Stimulated activated CD4-positive, alpha-beta T cell treated with anti-CD3 and anti-CD28 coated beads, Interleukin-12 subunit alpha, Interleukin-12 subunit beta, amount 100 ng/mL, for 4 hours (primary cell): ENCODE measurements at regions not wholly inside any gene's neighbourhood (a gene's known extent, or its start where the extent isn't known, plus 50 kb on each side); places are given as distances from the start of the nearest gene placed in this dataset.

Source experiments
- DNase-seq: peaks from one replicate; pipeline ENCODE4 v3.0.0-alpha.2; 2020

GRCh38 chr16:73804456-73804855, 492.2 kb upstream of the PSMD7 start:
- no peak for DNase-seq

DNA sequence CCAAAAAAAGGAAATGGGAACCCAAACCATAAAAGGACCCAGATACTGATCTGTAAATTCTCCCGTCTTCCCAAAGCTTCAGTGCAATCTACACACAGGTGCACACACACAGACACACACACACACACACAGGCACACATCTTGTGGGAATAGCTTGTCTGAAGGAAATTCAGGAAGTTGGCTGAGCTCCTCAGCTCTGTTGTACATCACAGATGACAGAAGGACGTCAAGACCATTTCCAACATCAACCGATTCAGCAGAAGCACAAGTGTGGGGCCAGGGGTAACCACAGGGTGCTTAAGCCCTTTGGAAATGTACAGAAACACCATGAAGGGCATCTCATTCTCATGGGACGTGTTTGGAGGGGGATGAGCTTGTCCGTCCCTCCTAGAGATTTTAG, 498.1 kb upstream of the PSMD7 start:
- DNase-seq: no peak

GRCh38 chr16:73797115-73797514, 499.5 kb upstream of the PSMD7 start:
- no peak for DNase-seq

DNA sequence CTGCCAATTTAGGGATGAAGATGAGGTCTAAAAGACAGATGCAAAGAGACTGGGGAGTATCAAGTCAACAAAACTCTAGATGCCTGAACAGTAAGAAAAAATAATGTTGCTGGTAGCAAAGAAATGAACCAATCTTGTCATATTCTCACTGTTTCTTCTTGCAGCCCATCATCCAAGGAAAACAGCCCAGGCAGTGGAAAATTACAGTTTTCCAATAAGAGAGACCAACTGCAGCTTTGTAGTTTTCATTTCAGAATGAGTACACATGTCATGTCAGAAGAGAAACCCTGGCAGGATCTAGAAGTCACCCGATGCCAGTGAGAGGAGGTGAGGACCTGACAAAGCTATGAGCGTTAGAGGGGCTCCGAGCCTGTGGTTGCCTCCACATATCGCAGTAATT, 500.4 kb upstream of the PSMD7 start:
- no peak for DNase-seq

- DNase-seq: no peak
Measured at GRCh38 chr16:73794994-73795393, 501.6 kb upstream of the PSMD7 start.

DNA sequence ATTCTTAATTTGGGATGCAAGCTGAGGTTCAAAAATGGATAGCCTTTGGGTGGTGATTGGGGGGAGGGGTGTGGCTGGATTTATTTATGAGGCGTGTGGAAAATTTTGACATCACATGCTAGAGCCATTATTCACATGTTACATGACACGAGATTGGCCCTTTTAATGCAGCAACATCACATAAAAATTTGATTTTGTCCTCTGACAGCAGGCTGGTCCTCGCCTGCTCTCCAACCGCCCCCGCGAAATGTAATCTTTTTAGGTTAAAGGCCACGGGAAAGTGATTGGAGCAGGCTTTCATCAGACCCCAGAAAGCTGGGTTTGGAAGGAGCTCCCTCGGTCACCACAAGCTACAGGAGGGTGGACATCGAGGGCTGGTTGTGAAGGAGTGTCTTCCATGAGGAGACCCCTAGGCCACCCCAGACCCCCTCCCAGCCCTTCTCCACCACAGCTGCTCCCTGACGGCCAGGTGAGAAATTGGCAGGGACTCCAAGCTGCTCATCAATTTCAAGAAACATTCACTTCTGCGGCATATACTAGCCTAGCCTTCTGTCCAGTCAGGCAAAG, 502.7 kb upstream of the PSMD7 start:
- DNase-seq: no peak

GRCh38 chr16:73793260-73793659, 503.4 kb upstream of the PSMD7 start:
- no peak for DNase-seq

- no peak for DNase-seq
Measured at GRCh38 chr16:73792199-73793020, 504.2 kb upstream of the PSMD7 start.

DNA sequence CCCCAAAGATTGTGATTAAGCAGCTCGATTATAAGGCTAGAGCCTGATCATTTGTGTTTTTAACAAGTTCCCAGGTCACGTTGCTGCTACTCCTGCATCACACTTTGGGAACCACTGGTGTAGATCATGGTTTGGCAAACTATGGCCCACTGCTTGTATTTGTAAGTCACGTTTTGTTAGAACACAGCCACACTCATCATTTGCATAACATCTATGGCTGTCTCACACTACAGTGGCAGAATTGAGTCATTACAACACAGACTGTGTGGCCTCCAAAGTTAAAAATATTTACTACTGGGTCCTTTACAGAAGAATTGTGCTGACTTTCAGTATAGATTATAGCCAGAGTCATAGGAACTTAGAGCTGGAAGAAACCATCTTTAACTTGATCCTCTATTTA, 515.3 kb upstream of the PSMD7 start:
- no peak for DNase-seq

GRCh38 chr16:73778887-73779286, 517.7 kb upstream of the PSMD7 start:
- no peak for DNase-seq

DNA sequence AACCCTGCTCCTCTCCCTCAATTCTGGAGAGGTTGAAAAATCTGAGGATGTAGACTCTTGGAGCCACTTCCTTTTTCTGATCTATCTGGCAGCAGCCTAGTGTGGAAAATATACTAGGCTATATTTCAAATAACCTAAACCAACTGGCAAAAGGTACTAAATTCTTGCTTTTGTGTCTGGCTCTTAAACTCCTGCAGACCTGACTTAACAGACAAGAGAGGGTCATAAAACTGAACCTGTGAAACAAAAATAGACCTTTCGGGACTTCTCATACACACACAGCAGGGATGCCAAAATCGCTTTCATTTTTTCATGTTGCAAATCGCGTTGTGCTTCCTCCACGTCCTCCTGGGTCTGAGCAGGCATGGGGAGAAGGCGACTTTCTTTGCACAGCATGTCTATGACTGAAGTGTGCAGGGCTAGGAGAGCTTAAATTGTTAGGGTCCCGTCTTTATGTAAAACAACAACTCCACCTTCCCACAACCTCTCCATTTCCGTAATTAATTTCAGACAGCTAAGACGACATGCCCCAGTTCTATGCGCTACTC, 520.7 kb upstream of the PSMD7 start:
- no peak for DNase-seq

- DNase-seq: no peak
Measured at GRCh38 chr16:73771196-73772064, 525.2 kb upstream of the PSMD7 start.

DNA sequence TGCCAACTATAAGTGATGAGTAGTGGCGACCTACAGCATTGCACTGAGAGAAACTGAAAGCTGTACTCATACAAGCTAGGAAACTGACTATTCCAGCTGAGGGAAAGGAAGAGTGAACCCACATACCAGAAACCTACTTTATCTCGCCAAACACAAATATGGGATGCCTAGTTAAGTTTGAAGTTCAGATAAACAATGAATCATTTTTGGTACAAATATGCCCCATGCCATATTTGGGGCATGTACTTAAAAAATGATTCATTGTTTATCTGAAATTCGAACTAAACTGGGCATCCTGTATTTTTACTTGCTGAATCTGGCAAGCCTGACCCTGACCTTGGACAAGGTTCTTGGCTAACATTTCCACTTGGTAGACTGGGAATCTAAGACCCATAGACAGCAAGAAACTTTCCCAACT, 527.8 kb upstream of the PSMD7 start:
- no peak for DNase-seq

GRCh38 chr16:73764321-73764720, 532.3 kb upstream of the PSMD7 start:
- no peak for DNase-seq

GRCh38 chr16:73756289-73757178, 540.1 kb upstream of the PSMD7 start:
- no peak for DNase-seq

DNA sequence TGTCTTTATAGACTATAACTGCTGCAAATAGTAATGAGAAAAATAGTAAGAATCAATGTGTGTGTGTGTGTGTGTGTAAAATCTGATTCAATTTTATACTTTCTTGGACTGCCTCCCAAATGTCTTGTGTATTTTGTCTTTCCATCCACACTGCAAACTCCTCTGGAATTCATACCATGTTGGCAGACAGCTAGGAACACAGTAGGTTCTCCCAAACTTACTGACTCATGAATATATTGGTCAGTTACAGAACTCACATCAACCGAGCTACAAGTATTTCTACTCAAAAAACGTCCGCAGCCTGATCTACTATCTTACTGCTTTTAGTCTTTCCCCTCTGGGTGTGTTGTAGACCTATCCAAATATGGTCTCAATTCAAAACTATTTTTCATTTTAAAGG, 542.7 kb upstream of the PSMD7 start:
- DNase-seq: no peak

DNA sequence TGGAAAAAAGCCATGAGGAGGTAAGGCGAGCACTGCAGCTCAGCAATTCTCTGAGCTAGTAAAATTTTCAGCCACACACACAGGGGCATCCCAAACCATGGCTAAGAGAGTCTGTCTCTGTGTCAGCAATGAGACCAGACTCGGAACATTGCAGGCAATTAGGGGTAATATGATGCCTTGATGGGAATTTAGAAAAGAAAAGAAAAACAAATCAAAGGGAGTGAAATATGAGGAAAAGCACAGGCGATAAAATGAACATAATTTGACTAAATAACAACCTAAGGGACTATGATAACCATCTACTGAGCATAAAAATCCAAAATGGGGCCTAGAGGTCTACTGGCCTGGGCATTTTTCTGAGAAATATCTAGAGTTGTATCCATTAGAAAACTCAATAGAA, 546.0 kb upstream of the PSMD7 start:
- DNase-seq: no peak

- DNase-seq: no peak
Measured at GRCh38 chr16:73747328-73747727, 549.3 kb upstream of the PSMD7 start.

DNA sequence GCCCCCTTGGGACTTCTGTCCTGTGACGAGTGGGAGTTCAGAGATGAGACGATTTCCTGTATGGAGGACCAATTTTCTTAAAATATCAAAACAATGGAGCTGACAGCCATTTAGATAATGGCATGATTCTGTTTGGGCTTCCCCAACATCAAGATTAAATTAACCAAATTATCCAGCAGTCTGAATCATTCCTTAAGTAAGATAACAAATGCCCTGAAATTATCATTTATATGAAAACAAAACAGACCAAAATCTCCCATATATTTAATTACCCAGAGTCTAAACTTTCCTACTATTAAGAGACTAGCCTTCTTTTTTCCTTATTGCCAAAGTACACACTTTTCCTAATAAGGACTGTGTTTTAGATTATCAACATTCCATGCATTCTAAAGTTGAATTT, 550.1 kb upstream of the PSMD7 start:
- no peak for DNase-seq

DNA sequence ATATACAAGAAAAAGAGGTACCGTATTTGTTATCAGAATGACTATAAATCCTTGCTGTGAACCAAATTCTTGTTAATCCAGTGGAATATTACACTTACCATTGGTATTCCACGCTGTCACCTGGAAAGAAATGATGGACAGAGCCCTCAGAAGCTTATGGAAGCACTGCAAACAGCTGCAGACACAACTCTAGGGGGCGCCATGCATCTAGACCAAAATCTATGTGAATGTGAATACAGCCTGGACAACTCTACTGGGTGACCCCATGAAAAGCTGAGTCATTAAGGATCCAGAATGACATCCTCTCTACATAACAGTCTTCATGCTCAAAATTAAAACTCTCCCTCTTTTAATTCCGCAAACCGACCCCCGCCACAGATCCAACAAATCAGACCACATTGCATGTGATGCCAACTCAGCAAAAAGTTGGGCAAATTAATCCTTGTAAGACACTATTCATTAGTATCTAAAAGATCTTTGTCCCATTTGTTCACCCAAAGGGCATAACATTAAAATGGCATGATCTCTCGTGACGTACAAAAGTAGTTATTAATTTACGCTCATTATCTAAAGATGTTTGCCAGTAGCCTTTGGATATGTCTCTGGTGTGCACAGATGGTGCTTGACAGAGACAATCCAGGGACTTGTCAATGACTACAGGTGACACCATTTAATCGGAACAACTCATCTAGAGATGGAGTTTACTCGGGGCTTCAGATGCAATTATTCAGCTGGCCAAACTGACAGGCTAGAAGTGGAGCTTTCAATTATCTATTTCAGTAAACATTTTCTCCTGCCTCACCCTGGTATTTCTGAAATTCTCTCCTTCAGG, 552.7 kb upstream of the PSMD7 start:
- no peak for DNase-seq

- DNase-seq: no peak
Measured at GRCh38 chr16:73739049-73739769, 557.4 kb upstream of the PSMD7 start.
